IPS DF 6.9 (cell line): ENCODE measurements at regions not wholly inside any gene's neighbourhood (a gene's known extent, or its start where the extent isn't known, plus 50 kb on each side); places are given as distances from the start of the nearest gene placed in this dataset.

Experiments
- DNase-seq: peaks from one replicate; pipeline ENCODE4 v3.0.0-alpha.2; 2013; ENCODE audit warnings: low read depth, low spot score
- H3K27ac ChIP-seq: one replicate; pipeline ENCODE4 v1.5.1; 2013; ENCODE audit warnings: low read length, control low read depth
- H3K27me3 ChIP-seq: 2 replicates; pipeline ENCODE4 v1.6.1; 2013; ENCODE audit warnings: mild to moderate bottlenecking, low read length; ENCODE audit not compliant: control insufficient read depth, insufficient read depth
- H3K36me3 ChIP-seq: 2 replicates; pipeline ENCODE4 v1.6.1; 2013; ENCODE audit warnings: low read length; ENCODE audit not compliant: control insufficient read depth, insufficient read depth
- H3K4me1 ChIP-seq: 2 replicates; pipeline ENCODE4 v1.6.1; 2013; ENCODE audit warnings: low read length; ENCODE audit not compliant: control insufficient read depth, insufficient read depth
- H3K4me3 ChIP-seq: 2 replicates; pipeline ENCODE4 v1.5.1; 2013; ENCODE audit warnings: mild to moderate bottlenecking, low read length
- H3K9me3 ChIP-seq: 2 replicates; pipeline ENCODE4 v1.6.1; 2013; ENCODE audit warnings: low read length, inconsistent platforms; ENCODE audit not compliant: control insufficient read depth, insufficient read depth
- WGBS: extraction: QIAGEN DNeasy Blood & Tissue Kit; methylation state at CpG from one replicate; pipeline ENCODE4 v1.1.7; 2013; ENCODE audit warnings: mixed read lengths, missing lambda C conversion rate; ENCODE audit not compliant: insufficient read length, insufficient coverage; 5-methylcytosine and 5-hydroxymethylcytosine counted together

DNA sequence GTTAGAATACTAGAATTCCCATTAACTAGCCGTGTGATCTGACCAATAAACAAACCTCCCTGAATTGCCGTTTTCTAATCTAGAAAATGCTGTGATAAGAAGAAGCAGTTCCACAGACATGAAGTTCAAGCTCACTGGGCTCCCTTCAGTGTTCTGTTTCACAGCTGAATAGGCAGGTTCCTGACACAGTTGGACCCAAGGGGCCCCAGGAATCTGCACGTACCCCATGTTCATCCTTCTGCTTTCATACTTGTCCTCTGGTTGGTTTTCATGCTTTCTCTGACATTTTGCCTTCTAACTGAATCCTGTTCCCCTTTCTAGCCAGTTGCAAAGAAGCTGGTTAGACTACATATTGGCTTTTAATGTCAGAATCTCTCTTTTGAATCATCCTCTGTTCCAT lies 374.1 kb upstream of the MAD2L1 start:
- Histone ChIP-seq H3K27me3 (no peaks in the 10 kb centered on the region), H3K27ac (no peak overlapping the region), H3K36me3 (no peaks in the 10 kb centered on the region), H3K4me3 (no peak overlapping the region), H3K9me3 (no peaks in the 10 kb centered on the region), H3K4me1 (no peaks in the 10 kb centered on the region)
- DNase-seq, result no peak
- no CpG with 5 or more reads among the region's 3 CpGs for WGBS

DNA sequence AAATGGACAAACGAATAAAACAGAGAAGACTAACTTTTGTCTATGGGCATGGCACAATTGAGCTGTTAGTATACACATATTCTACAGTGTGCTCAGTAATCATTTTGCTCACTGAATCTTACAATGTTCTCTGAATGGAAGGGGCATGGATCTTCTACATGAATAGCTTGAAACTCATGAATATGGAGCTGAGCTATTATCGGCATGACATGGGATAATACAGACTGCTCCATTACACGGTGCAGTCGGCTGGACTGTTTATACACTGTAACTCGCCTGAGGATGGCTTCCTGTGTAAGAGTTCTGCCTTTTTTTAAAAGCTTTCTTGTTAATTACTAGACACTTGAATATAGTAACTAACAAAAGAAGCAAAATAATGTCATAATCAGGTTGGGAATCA lies 368.5 kb upstream of the MAD2L1 start:
- Histone ChIP-seq H3K9me3 (no peaks in the 10 kb centered on the region), H3K27ac (no peak overlapping the region), H3K36me3 (no peaks in the 10 kb centered on the region), H3K4me3 (no peak overlapping the region), H3K27me3 (no peaks in the 10 kb centered on the region), H3K4me1 (no peaks in the 10 kb centered on the region)
- DNase-seq, result no peak
- WGBS, result no CpG with 5 or more reads among the region's 5 CpGs

DNA sequence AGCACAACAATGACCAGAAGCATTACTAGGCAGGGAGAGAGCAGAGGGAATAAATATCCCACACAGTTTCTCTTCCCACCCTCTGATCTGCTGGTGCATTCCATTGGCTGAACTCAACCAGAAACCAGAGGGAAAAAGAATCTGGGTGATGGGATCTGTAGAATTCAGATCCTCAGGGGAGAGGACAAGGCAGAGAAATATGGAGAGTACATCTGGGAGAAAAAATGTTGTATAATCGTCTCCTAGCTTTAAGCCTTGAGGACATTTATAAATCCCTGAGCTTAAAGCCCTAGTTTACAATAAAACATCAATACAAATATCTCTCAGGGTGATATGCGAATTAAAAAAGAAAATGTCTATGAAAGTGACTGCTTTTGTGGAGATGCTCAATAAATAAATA lies 368.1 kb upstream of the MAD2L1 start:
- Histone ChIP-seq H3K36me3 (no peaks in the 10 kb centered on the region), H3K27ac (no peak overlapping the region), H3K9me3 (no peaks in the 10 kb centered on the region), H3K27me3 (no peaks in the 10 kb centered on the region), H3K4me1 (no peaks in the 10 kb centered on the region), H3K4me3 (no peak overlapping the region)
- DNase-seq, result no peak
- WGBS, result no CpG with 5 or more reads among the region's 2 CpGs

DNA sequence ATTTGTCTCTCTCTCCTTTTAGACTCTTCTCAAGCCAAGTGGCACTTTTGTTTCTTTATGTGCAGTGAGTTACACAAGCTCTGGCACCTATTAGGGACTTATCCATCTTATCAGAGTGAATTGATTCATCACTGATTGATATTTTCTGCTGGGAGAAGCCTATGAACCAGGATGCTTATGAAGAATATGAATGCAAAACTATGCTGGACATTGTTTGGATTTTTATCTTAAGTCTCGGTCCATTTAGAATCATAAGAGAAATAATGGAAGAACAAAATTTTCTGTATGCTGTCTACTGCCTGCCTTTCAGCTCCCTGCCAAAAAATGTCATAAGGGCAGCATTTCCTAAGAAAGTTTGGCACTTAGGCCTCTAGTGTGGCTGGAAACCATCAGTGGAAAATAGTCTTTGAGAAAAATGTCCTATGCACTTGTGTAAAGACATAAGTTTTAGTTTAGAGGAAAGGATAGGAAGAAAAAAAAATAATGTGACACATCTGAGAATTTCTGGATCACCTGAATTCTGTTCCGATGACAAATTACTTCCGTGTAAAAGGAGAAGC lies 365.7 kb upstream of the MAD2L1 start:
- Histone ChIP-seq H3K27ac (no peak overlapping the region), H3K36me3 (no peaks in the 10 kb centered on the region), H3K9me3 (no peaks in the 10 kb centered on the region), H3K4me3 (no peak overlapping the region), H3K4me1 (no peaks in the 10 kb centered on the region), H3K27me3 (no peaks in the 10 kb centered on the region)
- WGBS, result no CpG with 5 or more reads among the region's 3 CpGs
- DNase-seq, result no peak

DNA sequence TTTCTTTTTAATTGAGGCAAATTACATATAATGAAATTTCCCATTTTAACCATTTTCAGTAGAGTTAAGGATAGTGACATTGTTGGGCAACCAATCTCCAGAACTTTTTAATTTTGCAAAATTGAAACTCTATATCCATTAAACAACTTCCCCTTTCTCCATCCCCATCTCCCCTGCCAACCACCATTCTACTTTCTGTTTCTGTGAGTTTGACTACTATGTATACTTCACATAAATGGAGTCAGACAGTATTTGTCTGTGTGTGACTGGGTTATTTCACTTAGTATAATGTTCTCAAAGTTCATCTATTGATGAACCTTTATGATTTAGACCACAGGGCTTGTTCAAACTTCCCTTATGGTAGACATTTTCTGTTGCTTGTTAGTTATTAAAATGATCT lies 364.5 kb upstream of the MAD2L1 start:
- H3K27ac ChIP-seq, result no peak overlapping the region
- DNase-seq, result no peak
- H3K27me3 ChIP-seq, result no peaks in the 10 kb centered on the region
- no peak overlapping the region for H3K4me3 ChIP-seq
- H3K36me3 ChIP-seq, result no peaks in the 10 kb centered on the region
- no peaks in the 10 kb centered on the region for H3K4me1 ChIP-seq
- no peaks in the 10 kb centered on the region for H3K9me3 ChIP-seq

DNA sequence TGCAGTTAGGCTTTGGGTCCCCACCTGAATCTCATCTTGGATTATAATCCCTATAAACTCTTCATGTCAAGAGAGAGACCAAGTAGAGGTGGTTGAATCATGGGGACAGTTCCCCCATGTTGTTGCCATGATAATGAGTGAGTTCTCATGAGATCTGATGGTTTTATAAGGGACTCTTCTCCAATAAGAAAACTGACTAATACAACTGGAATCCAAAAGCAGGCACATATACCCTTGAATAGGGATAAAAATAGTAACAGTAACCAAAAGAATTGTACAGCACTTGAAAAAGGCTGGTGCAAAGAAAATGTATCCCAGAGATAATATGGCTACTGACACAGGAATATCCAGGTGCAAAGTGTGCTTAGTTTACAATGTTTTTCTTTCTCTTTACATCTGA lies 351.5 kb upstream of the MAD2L1 start:
- no peaks in the 10 kb centered on the region for H3K27me3 ChIP-seq
- no peak overlapping the region for H3K27ac ChIP-seq
- no peak for DNase-seq
- no peaks in the 10 kb centered on the region for H3K36me3 ChIP-seq
- H3K4me3 ChIP-seq, result no peak overlapping the region
- H3K9me3 ChIP-seq, result no peaks in the 10 kb centered on the region
- H3K4me1 ChIP-seq, result no peaks in the 10 kb centered on the region

DNA sequence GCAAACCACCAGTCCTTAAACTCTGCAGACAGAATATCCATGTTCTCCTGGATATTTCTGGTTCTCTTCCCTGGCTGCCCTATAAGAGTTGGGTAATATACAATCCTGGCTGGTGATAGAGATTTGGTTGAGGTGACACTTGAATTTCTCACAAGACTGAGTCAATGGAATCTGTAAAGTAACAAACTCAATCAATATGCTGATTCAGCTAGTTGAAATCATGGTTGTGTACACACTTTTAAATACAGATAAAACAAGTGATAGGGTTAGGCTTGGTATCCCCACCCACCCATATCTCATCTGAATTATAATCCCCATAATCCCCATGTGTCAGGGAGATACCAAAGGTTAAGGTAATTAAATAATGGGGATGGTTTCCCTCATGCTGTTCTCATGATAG lies 349.2 kb upstream of the MAD2L1 start:
- no peaks in the 10 kb centered on the region for H3K4me1 ChIP-seq
- no peaks in the 10 kb centered on the region for H3K36me3 ChIP-seq
- no peak for DNase-seq
- no peaks in the 10 kb centered on the region for H3K27me3 ChIP-seq
- H3K4me3 ChIP-seq, result no peak overlapping the region
- no peak overlapping the region for H3K27ac ChIP-seq
- H3K9me3 ChIP-seq, result no peaks in the 10 kb centered on the region

DNA sequence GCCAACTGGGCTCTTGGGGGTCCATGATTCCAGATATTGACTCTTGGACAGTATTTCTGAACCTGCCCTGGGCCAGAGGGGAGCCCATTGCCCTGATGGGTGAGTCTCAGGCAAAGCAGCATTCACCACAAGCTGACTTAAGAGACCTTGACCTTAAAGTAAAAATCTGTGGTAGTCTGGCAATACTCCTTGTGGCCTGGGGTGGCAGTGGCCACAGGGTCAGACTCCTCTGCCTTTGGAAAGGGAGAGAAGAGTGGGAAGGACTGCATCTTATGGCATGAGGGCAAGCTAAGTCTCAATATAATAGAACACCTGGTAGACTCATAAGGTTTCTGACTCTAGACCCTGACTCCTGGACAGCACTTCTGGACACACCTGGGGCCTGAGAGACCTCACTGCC lies 340.3 kb upstream of the MAD2L1 start:
- Histone ChIP-seq H3K4me1 (no peaks in the 10 kb centered on the region; the same call in 1 of the 2 replicates), H3K36me3 (no peaks in the 10 kb centered on the region), H3K9me3 (no peaks in the 10 kb centered on the region), H3K27me3 (no peaks in the 10 kb centered on the region), H3K27ac (no peak overlapping the region), H3K4me3 (no peak overlapping the region)
- no peak for DNase-seq

DNA sequence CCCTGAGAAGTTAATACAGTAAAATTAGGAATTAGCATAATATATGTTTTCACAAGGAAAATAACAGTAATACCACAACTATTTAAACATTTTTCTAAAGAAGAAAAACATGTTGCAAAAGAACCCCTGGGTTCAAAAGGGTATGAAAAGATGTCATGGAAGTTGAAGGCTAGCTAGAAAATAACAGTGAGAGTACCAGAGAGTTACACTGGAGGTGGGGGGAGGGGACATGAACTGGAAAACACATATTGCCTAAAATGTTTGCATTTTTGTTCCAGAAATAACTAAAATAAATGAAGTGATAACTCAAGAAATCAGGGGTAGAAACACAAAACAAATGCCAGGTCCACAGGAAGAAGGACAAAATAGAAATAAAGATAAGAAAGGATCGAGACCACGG lies 336.6 kb upstream of the MAD2L1 start:
- no peak overlapping the region for H3K27ac ChIP-seq
- H3K4me3 ChIP-seq, result no peak overlapping the region
- no CpG with 5 or more reads among the region's 2 CpGs for WGBS
- DNase-seq, result no peak
- H3K36me3 ChIP-seq, result no peaks in the 10 kb centered on the region
- no peaks in the 10 kb centered on the region for H3K27me3 ChIP-seq
- no peaks in the 10 kb centered on the region; the same call in 1 of the 2 replicates for H3K4me1 ChIP-seq
- H3K9me3 ChIP-seq, result no peaks in the 10 kb centered on the region

DNA sequence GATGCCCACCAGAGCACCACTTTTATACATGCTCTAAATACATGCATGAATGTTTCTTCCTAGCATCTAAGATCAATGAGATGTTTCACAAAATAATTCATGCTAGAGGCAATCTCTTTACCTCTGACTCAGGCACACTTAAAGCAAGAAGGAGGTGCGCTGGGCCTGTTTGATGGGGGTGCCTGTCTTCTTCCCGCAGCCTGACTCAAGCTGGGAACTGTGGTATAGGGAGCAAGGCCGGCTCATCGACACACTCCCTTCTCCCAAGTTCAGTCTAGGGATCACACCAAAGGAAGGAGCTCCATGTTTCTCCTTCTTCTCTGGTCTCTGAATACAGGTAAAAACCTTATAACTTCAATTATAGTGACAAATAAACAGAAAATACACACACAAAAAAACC lies 333.8 kb upstream of the MAD2L1 start:
- Histone ChIP-seq H3K36me3 (no peaks in the 10 kb centered on the region), H3K27ac (no peak overlapping the region), H3K4me1 (no peaks in the 10 kb centered on the region), H3K9me3 (no peaks in the 10 kb centered on the region), H3K27me3 (no peaks in the 10 kb centered on the region), H3K4me3 (no peak overlapping the region)
- WGBS, result no CpG with 5 or more reads among the region's 4 CpGs
- no peak for DNase-seq

DNA sequence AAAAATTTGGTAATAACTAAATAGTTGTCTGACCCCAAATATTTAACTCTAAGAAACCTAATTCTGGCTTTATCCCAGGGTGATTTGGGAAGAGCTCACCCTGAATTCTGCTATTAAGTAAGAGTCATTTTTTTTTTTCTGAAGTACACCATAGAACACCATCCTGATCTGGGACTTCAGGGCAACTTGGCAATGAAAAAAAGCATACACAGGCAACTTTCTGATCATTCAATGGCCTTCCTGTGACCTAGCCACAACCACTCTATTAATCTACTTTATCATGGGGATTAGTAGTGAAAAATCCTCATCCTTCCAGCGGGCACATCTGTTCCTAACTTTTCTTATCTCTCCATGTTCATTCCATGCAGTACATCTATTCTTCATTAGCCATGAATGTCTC lies 333.2 kb upstream of the MAD2L1 start:
- H3K27me3 ChIP-seq, result no peaks in the 10 kb centered on the region
- no peak overlapping the region for H3K4me3 ChIP-seq
- no peak overlapping the region for H3K27ac ChIP-seq
- no peaks in the 10 kb centered on the region for H3K4me1 ChIP-seq
- no peak for DNase-seq
- no peaks in the 10 kb centered on the region for H3K9me3 ChIP-seq
- no CpG with 5 or more reads among the region's 1 CpG for WGBS
- no peaks in the 10 kb centered on the region for H3K36me3 ChIP-seq
